Right forelimb (tissue), 1 donor: ENCODE measurements at regions not wholly inside any gene's neighbourhood (a gene's known extent, or its start where the extent isn't known, plus 50 kb on each side); places are given as distances from the start of the nearest gene placed in this dataset.
"Not testable (repeated sequence)": the region's sequence is repeated elsewhere in the genome, so short reads cannot be mapped to it uniquely, and the experiment has no call there.

Source experiments
- DNase-seq: peaks from one replicate; pipeline ENCODE4 v3.0.0-alpha.2; 2018

DNA sequence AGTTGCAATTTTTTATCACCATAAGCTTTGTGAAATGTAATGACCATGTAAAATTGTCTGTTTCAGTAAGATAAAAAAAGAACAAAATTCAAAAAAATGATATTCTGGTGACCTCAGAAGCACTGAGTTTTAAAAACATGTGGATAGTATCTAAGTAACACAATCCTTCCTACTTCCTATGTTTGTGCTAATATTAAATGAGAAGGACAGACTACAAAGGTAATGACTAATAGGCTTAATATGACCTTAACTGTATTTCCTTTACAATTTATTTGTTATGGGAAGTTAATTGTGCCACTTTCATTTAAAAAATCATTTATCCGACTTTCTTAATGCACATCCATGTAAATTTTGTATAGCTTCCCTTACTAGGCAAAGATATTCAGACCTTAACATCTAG lies 1030.4 kb upstream of the ATXN8OS start:
- DNase-seq, result no peak

DNA sequence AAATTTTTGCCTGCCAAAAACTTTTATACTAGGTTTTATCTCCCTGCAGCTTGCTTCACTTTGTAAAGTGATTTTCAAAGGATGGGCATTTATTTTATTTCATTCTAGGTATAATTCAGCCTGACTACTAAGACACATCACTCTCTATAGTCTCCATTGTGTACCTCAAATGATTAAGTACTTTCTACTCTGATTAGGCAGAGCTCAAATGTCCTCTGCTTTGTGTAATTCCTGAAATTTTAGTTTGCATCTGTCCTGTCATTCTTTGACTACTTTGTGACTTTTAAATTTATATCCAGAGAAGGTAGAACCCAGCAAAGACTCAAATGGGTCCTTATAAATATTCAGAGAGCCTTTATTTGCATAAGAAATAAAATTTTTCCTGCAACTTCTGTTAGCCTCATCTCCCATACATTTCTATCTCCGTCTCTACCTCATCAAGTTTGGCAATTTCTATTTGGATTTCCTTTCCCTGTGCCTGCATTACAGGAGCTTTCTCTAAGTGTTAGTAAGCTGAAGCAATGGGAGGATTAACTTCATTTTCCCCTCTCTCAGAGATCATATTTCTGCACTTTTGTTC lies 1038.0 kb upstream of the ATXN8OS start:
- no peak for DNase-seq

DNA sequence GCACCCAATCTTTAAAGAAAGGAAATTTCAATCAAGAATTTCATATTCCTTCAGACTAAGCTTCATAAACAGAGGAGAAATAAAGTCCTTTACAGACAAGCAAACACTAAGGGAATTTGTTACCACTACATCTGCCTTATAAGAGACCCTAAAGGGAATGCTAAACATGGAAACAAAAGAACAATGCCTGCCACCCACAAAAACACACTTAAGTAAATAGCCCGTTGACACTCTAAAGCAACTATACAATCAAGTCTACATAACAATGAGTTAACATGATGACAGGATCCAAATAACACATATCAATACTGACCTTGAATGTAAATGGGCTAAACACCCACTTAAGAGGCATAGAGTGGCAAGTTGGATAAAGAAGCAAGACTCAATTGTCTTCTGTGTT lies 1056.9 kb upstream of the ATXN8OS start:
- no peak for DNase-seq

DNA sequence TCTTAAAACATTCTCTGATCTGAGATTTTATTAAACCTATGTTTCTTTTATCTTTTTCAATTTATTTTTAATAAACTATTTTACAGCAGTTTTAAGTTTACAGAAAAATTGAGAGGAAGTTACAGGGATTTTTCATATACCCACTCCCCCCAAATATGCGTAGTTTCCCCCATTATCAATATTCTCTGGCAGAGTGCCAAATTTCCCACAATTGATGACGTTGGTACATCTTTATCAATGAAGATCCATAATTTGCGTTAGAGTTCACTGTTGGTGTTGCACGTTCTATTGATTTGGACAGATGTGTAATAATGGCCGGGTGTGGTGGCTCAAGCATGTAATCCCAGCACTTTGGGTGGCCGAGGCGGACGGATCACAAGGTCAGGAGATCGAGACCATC lies 1063.0 kb upstream of the ATXN8OS start:
- no peak for DNase-seq

DNA sequence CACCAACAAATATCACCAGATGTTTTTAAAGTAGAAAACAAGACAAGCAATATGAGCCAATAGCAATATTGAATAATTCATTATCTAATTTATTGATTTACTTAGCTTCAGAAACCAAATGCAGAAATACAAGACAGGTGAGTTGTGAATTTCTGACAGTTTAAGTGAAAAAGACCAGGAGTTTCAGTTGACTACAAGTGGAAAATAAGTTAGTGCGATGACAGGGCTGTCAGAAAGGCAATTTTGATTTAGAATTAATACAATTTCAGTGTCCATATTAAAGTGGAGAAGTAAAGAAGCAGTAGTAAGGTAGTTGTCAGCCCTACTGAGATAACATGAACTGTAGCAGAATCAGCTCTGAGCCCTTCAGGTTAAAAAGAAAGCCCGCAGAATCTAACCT lies 1066.7 kb upstream of the ATXN8OS start:
- no peak for DNase-seq

DNA sequence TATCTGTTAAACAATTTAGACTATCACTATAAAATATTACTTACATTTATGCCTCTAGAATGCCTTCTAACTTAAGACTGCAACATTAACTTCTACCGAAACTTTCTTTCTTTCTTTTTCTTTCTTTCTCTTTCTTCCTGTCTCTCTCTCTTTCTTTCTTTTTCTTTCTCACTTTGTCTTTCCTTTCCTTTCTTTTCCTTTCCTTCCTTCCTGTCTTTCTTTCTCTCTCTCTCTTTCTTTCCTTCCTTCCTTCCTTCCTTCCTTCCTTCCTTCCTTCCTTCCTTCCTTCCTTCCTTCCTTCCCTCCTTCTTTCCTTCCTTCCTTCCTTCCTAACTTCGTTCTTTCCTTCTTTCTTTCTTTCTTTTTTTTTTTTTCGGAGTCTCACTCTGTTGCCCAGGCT lies 1071.9 kb upstream of the ATXN8OS start:
- DNase-seq, result no peak

DNA sequence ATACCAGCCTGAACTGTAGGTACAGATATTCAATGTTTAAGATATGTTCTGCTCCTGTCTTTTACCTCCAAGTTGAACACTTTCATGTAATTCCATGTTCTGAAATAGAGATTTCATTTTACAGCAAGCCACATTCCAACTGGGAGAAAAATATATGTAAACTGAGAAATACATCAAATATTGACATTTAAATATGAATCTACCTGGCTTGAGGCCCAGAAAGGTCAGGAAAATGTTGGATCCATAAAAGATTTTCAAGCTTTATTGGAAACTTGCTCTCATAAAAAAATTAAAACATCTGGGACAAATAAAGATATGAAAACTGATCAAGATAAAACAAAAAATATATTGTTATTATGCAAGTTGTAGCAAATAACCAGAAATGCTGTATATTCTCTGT lies 1078.7 kb upstream of the ATXN8OS start:
- no peak for DNase-seq

DNA sequence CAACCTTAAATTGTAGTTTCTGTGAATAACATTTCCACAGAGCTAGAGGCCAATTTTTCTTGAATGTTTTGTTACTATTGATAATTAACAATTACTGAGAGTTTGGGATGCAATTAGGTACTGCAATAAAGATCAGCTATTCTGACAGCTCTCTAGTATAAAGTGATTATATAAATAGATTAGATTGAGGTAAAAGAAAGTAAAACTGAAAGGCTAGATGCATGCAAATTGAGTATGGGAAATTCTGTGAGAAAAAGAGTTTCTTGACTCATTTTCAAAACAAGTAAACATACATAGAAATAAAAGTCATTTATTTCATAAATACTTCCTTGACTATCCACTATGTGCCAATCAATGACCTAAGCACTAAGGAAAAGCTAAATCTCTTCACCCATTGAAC lies 1087.5 kb upstream of the ATXN8OS start:
- no peak for DNase-seq

DNA sequence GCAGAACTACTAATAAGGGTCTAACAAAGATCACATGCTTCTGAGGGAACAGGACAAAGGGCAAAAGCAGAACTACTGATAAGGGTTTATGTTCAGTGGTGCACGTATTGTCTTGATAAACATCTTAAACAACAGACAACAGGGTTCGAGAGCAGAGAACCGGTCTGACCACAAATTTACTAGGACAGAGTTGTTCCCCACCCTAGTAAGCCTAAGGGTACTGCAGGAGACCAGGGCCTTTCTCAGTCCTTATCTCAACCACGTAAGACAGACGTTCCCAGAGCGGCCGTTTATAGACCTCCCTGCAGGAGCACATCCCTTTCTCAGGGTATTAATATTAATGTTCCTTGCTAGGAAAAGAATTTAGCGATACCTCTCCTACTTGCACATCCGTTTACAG lies 1089.5 kb upstream of the ATXN8OS start:
- DNase-seq, result not testable (repeated sequence)

DNA sequence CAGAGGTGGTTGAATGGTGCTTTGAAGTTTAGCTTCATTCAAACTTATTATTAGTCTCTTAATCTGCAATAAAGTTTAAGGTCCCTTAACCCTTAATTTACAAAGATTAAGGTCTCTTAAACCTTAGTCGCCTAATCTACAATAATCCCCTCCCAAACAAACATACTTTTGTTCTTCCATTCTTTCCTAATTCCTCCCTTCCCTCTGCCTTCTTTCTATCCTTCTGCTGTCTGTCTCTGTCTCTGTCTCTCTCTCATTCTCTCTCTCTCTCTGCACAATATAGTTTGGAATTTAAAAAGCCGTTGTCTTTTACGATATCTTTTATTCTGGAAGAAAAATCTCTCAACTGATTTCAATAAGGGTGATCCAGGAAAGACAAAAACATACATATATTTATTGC lies 1096.8 kb upstream of the ATXN8OS start:
- DNase-seq, result no peak

DNA sequence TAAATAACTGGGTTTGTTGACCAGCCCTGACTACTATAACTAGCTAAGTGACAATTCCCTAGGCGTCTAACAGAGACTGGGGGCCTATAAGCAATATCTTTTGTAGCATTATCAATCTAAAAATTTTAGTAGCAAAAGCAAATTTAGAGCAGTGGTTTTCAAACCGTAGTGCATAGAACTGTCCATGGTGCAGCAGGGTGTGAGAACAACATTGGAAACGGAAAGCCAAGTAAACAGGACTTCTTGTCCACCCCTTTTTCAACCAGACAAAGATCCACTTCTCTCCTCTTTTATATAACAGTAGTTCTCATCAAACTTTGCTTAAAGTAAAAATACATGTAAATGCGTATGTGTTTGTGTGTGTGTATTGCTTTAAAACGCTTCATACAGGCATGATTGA lies 1099.1 kb upstream of the ATXN8OS start:
- no peak for DNase-seq

DNA sequence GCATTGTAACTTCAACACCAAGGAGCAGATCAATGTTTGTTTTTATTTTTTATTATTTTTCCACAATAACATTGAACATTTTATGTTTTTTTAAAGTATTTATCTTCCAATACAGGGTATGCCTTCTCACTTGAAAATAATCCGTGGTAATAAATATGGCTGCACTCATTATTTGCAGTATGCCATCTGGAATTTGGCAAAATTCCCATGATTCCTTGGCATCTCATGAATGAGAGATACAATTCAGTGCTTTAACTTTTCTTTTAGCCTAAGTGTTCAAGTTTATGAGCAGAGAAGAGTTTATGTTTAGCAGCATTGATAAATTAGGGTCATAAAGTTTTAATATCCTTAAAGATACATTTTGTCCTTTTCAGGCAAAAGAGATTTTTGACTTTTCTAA lies 1109.6 kb upstream of the ATXN8OS start:
- no peak for DNase-seq

DNA sequence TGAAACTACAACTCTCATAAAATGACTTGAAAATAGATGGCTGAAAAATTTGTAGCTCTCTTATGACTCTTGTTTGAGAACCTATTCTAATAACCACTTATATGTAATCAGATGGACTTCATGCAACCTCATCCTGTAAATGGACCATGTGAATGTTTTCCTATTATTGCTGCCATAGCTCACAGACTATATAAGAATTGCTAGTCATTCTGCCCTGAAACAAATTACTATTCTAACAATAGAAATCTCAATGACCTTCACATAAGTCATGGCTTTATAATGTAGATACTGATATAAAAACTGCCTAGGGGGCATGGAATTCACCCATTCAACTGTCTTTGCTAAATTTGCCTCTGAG lies 1111.0 kb upstream of the ATXN8OS start:
- no peak for DNase-seq

DNA sequence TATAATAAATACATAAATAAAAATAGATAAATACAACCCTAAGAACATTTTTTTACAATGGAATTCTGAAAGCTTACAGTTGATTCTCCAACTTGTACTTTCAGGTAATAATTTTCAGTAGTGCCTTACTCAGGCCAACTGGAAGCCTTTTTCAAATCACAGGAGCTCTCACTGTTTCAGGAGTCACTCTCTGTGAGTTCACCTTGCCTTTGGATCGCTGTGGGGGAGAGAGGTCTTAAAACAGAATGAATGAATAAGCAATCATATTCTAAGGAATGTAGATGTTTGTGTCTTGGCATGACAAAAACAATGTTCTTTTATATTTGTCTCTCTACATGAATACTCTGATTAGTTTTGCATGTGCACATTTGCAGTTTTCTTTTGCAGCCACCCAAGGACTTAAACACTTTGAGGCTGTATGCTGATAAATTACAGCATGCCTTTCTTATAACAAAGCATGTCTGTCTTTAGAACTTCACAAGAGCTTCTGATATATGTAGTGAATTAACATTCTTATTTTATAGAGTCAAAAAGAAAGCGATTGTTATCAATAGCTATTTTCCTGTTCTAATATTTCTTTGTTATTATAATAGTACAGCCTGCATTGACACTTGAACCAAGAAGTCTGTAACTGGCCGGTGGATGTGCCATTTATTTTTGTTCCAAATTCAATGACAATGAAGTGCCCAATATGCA lies 1111.5 kb upstream of the ATXN8OS start:
- DNase-seq, result no peak

DNA sequence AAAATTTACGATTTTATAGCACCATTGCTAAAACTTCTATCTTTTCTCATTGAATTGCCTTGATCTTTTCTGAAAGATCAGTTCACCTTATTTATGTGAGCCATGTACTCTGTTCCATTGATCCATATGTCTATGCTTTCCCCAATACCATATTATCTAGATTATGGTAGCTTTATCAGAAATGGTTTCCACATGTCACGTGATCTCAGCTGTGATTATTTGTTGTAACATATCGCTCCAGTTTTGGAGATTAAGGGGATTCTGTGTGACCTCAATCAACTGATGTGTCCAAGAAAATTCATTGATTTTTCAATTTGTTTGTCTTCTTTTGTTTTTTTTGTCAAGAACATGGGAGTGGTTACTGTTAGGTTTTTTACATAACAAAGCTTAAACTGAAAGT lies 1114.5 kb upstream of the ATXN8OS start:
- DNase-seq, result no peak

DNA sequence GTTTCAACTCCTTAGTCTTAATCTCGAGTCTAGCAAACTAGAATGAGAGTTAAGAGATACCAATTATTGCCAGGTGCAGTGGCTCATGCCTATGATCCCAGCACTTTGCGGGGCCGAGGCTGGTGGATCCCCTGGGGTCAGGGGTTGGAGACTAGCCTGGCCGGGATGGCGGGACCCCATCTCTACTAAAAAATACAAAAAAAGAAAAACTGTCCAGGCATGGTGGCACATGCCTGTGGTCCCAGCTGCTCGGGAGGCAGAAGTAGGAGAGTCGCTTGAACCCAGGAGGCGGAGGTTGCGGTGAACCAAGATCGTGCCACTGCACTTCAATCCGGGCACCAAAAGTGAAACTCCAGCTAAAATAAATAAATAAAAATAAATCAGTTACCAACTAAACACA lies 1119.5 kb upstream of the ATXN8OS start:
- DNase-seq, result no peak

DNA sequence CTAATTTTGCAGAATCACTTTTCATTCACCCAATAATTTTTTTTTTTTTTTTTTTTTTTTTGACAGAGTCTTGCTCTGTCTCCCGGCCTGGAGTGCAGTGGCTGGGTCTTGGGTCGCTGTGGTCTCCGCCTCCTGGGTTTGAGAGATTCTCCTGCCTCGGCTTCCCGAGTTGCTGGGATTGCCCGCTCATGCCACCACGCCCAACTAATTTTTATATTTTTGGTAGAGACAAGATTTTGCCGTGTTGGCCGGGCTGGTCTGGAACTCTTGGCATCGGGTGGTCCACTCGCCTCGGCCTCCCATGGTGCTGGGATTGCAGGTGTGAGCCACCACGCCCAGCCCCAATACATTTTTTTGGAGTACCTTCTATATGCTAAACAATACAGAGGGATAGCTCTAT lies 1120.0 kb upstream of the ATXN8OS start:
- DNase-seq, result no peak

DNA sequence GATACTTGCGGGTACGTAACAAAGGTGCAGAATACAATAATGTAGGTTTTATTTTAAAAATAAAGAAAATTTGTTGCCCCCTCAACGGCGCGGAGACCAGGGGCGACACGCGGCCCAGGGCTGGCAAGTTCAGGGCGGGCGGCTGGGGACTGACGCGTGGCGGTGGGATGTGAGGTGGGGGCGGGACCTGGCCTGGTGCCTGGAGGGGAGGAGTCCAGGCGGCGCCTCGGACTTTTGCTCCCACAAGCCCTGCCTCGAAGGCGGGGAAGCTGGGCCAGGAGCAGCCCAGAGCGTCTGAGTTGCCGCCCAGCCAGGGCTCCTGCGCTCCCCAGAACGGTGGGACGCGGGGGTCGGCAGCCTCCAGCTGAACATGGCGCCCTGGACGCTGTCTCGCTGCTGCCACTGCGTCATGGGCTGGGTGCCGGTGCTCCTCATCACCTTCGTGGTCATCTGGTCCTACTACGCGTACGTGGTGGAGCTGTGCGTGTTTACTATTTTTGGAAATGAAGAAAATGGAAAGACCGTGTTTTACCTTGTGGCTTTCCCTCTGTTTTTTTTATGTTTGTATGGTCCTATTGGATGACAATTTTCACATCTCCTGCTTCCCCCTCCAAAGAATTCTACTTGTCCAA lies 1122.8 kb upstream of the ATXN8OS start:
- DNase-seq, result no peak

DNA sequence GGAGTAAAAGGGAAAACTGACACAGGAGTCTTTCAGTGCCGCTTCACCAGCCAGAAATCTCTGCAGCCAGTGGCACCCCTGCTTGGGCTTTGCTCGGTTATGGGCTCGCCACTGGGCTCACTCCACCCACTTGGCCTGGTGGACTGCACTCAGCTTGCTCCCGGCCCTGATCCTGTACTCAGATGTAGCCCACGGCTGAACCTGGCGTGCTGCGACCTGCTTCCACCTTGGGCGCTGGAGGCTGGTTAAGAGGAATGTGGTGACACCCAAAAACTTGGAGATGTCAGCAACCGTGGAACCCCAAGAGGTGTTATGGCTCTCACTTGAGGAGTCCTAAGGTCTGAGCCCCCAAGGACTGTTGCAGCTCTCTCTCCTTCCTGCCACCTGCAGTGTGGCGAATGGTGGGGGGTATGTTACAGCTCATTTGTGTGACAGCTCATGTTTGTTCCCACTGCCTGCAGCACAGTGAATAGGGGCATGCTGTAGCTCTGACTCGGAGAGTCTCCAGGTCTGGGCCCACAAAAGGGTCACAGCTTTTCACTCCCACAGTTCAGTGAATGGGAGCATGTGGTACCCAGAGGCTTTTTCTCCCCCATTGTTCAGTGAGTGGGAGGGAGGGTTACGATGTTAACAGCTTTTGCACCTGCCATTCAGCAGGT lies 1124.5 kb upstream of the ATXN8OS start:
- DNase-seq, result no peak

DNA sequence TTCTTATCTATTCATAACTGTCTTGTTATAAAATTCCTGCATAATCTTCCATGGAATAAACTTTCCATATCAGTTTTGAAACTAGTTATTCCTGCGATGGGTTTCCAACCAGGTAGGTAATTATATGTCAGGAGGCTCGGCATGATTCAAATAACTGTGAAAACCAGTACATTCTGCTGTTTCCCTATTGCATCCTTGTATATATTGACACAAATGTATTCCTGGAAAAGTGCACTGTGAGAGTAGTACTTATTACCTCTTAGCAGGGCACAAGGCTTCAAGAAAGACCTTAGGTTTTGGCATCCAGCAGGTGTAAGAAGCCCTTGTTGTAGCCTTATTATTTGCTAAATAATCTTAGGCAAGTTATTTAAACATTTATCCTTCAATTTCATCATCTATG lies 1131.3 kb upstream of the ATXN8OS start:
- DNase-seq, result no peak

DNA sequence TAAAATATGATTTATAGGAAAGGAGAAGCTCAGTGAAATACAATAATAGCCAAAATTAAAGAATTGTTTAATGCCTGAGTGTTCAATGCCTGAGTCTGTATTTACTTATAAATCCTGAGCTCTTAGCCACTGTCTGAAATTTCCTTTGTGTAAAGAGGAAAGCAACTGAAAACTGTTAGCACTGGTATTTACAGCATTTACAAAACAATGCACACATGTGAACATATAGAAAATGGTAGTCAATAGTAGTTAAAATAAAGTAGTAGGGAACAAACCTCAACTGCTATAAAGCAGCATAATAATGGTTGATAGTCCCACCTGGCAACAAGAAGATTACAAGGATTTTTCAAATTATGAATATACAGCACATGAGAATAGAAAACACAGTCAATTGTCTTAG lies 1137.1 kb upstream of the ATXN8OS start:
- no peak for DNase-seq

DNA sequence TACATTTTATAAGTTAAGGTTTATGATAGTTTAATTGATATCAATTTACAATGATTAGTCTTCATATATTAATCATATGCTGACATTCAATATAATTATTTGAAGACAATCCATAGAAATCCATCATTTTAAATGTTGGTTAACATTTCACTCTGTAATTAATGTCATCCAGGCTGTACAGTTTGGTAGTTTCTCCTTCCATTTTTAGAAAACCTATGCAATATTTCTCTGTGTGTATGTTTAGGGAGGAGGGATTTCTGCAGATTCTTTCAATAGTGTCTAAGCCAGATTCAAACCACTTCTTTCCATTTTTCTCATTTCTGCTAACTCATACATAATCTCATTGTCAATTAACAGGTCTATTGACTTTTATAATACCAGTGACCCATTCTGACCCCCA lies 1159.0 kb upstream of the ATXN8OS start:
- DNase-seq, result no peak

DNA sequence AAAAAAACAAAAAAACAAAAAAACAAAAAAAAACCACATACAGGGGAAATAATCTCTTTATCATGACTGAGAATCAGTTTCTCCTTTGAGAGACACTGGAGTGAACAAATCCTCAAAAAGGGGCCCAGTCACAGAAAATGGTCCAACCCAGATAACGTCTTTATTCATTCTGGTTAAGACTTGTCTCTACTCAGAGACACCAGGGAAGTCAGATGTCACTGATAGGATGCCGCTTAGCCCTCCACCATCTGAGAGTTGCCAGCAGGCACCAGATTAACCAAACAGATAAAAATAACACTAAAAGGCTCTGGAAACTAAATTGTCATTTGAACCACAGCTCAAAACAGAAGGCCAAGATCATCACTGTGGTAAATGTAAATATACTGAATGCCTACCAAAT lies 1163.4 kb upstream of the ATXN8OS start:
- no peak for DNase-seq

DNA sequence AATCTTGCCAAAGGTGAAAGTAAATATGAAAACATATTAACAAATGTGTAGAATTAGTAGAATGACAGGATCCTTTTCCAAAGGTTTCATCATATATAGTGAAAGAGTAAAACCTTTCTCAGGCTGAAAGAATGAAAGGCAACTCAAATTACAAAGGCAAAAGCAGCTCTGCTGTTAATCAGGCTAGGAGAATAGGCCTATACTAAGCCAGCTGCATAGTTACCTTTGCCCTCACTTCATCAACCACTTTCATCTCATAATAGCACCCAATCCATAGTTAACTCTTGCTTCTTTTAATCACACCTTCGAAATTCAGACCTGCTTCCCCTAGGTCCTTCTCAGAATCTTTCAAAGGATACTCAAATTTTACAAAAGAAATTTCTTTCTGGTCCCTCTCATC lies 1167.6 kb upstream of the ATXN8OS start:
- no peak for DNase-seq
